Smooth muscle cell (in vitro differentiated cells): ENCODE measurements at regions not wholly inside any gene's neighbourhood (a gene's known extent, or its start where the extent isn't known, plus 50 kb on each side); places are given as distances from the start of the nearest gene placed in this dataset.

ENCODE experiments used
- DNase-seq: peaks from one replicate; lab custom pipeline; 2025; ENCODE audit not compliant: unreplicated experiment; lab: John Stamatoyannopoulos, UW
- H2AFZ ChIP-seq: fragments of 200-600 bp; sonication (generic); 2 replicates; pipeline ENCODE4 v1.6.0; 2016; ENCODE audit warnings: antibody characterized with exemption, low read depth, mild to moderate bottlenecking
- H3F3A ChIP-seq: fragments of 200-600 bp; sonication (generic); 2 replicates; pipeline ENCODE4 v1.6.0; 2017; ENCODE audit warnings: antibody characterized with exemption, low read depth
- H3K27ac ChIP-seq: fragments of 200-600 bp; sonication (generic); 2 replicates; pipeline ENCODE4 v1.5.1; 2016; ENCODE audit warnings: low read depth, mild to moderate bottlenecking
- H3K27me3 ChIP-seq: fragments of 200-600 bp; sonication (generic); 2 replicates; pipeline ENCODE4 v1.6.1; 2016; ENCODE audit warnings: low read depth, mild to moderate bottlenecking
- H3K36me3 ChIP-seq: fragments of 200-600 bp; sonication (generic); 2 replicates; pipeline ENCODE4 v1.5.1; 2016; ENCODE audit warnings: low read depth
- H3K4me1 ChIP-seq: fragments of 200-600 bp; sonication (generic); 2 replicates; pipeline ENCODE4 v1.5.1; 2016; ENCODE audit warnings: low read depth
- H3K4me2 ChIP-seq: fragments of 200-600 bp; sonication (generic); 2 replicates; pipeline ENCODE4 v1.6.0; 2016; ENCODE audit warnings: mild to moderate bottlenecking
- H3K4me3 ChIP-seq: fragments of 200-600 bp; sonication (generic); 2 replicates; pipeline ENCODE4 v1.5.1; 2016; ENCODE audit warnings: mild to moderate bottlenecking
- H3K79me2 ChIP-seq: fragments of 200-600 bp; sonication (generic); 2 replicates; pipeline ENCODE4 v1.6.0; 2016; ENCODE audit warnings: low read depth, mild to moderate bottlenecking
- H3K9ac ChIP-seq: fragments of 200-600 bp; sonication (generic); 2 replicates; pipeline ENCODE4 v1.6.0; 2016; ENCODE audit warnings: low read depth
- H3K9me3 ChIP-seq: fragments of 200-600 bp; sonication (generic); replicated peaks from 2 replicates; pipeline ENCODE4 v1.5.1; 2016; ENCODE audit warnings: low read depth
- H4K20me1 ChIP-seq: fragments of 200-600 bp; sonication (generic); 2 replicates; pipeline ENCODE4 v1.6.0; 2016; ENCODE audit warnings: low read depth
- whole genome bisulfite sequencing: methylation state at CpG from one replicate; pipeline ENCODE4 v1.1.7; 2016; ENCODE audit warnings: low lambda C conversion rate; 5-methylcytosine and 5-hydroxymethylcytosine counted together
- TF ChIP-seq, protein P1 (sequence below): fragments of 200-600 bp; sonication (generic); IDR thresholded peaks from 2 replicates; pipeline ENCODE4 v1.5.1; 2017; ENCODE audit warnings: borderline replicate concordance, mild to moderate bottlenecking, antibody characterized with exemption; ENCODE audit not compliant: insufficient read depth, poor library complexity, severe bottlenecking

DNA sequence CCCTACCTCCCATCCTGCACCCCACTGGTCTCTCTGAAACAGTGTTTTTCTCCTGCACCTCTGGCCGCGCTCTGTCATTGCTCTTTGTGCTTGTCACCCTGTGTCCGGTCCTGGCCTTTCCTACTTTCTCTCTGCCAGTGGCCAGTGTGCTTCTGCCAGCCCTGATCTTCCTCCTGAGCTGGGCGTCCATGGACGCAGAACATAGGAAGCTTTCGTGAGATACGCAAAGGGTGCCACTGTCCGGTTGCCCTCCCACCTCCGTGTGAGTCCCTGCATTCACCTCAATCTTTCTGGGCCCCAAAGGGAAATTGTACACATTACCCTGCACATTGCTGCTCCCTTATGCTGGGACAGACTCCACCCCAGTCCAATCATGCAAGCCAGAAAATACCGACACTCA lies 105.7 kb upstream of the SOX1 start:
- no peaks in the 10 kb centered on the region for H3K36me3 ChIP-seq
- no peaks in the 10 kb centered on the region for H3F3A ChIP-seq
- H3K4me1 ChIP-seq = no peaks in the 10 kb centered on the region
- H3K27ac ChIP-seq = no peak overlapping the region
- H3K9ac ChIP-seq = no peak overlapping the region
- no peaks in the 10 kb centered on the region for H3K79me2 ChIP-seq
- no peak for DNase-seq
- H3K9me3 ChIP-seq = no peaks in the 10 kb centered on the region
- H3K27me3 ChIP-seq = no peaks in the 10 kb centered on the region
- H3K4me2 ChIP-seq = no peak overlapping the region
- TF ChIP-seq, protein P1, sequence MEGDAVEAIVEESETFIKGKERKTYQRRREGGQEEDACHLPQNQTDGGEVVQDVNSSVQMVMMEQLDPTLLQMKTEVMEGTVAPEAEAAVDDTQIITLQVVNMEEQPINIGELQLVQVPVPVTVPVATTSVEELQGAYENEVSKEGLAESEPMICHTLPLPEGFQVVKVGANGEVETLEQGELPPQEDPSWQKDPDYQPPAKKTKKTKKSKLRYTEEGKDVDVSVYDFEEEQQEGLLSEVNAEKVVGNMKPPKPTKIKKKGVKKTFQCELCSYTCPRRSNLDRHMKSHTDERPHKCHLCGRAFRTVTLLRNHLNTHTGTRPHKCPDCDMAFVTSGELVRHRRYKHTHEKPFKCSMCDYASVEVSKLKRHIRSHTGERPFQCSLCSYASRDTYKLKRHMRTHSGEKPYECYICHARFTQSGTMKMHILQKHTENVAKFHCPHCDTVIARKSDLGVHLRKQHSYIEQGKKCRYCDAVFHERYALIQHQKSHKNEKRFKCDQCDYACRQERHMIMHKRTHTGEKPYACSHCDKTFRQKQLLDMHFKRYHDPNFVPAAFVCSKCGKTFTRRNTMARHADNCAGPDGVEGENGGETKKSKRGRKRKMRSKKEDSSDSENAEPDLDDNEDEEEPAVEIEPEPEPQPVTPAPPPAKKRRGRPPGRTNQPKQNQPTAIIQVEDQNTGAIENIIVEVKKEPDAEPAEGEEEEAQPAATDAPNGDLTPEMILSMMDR = no peak
- no peaks in the 10 kb centered on the region for H4K20me1 ChIP-seq
- no peak overlapping the region for H2AFZ ChIP-seq
- no peak overlapping the region for H3K4me3 ChIP-seq
- WGBS = 94% methylated on average over 10 of the region's 10 CpGs

DNA sequence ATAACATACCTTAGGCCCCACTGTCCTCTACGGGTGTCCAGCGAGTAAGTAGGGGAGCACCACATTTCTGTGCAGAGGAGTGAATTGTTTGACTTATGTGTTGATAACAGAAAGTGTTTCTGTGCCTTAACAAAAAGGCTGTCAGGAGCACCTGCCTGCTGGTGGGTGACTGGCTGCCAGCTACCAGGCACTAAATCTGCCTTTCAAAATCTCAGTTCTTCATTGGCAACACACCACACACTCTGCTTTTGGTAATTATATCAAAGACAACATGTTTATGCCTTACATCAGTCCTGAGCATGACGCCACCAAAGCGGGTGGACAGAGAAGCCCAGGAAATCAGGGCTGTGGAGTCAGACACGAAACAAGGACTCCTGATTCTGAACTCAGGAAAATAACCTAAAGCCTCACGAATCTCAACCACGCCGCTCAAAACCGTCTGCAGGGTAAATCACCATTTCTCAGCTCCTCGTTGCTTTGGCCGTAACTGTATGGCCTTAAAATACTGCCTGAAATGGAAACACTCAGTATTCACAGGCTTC lies 105.2 kb upstream of the SOX1 start:
- DNase-seq = no peak
- no peaks in the 10 kb centered on the region for H3K4me1 ChIP-seq
- no peaks in the 10 kb centered on the region for H3F3A ChIP-seq
- TF ChIP-seq, protein P1 = no peak
- H3K27me3 ChIP-seq = no peaks in the 10 kb centered on the region
- H3K4me2 ChIP-seq = no peak overlapping the region
- H2AFZ ChIP-seq = no peak overlapping the region
- H4K20me1 ChIP-seq = no peaks in the 10 kb centered on the region
- WGBS = 91% methylated on average over 11 of the region's 11 CpGs
- H3K9ac ChIP-seq = no peak overlapping the region
- H3K4me3 ChIP-seq = no peak overlapping the region
- no peaks in the 10 kb centered on the region for H3K79me2 ChIP-seq
- no peaks in the 10 kb centered on the region for H3K9me3 ChIP-seq
- no peak overlapping the region for H3K27ac ChIP-seq
- no peaks in the 10 kb centered on the region for H3K36me3 ChIP-seq

DNA sequence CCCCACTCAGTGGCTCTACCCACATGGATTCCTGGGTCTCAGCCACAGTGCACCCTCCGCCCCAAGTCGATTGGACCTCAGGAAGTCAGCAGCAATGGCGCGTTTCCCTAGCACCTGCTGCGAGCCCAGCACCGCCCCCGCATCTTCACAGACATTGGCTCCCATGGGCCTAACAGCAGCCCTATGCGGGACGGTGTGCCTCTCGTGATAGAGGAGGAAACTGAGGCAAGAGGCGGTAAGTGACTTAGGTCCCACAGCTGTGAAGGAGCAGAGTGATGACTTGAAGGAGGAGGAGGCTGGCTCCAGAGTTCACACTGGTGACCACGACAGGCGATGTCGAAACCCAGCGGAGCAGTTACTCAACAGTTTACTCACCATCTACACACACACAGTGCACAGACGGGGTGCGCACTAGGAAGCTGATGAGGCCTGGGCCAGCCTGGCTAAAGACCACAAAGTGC lies 104.5 kb upstream of the SOX1 start:
- no peaks in the 10 kb centered on the region for H3K79me2 ChIP-seq
- no peak overlapping the region for H3K4me2 ChIP-seq
- WGBS = 86% methylated on average over 17 of the region's 17 CpGs
- H4K20me1 ChIP-seq = no peaks in the 10 kb centered on the region
- no peaks in the 10 kb centered on the region for H3K36me3 ChIP-seq
- no peak overlapping the region for H2AFZ ChIP-seq
- H3K4me1 ChIP-seq = no peaks in the 10 kb centered on the region
- no peaks in the 10 kb centered on the region for H3F3A ChIP-seq
- DNase-seq = no peak
- H3K9ac ChIP-seq = no peak overlapping the region
- H3K9me3 ChIP-seq = no peaks in the 10 kb centered on the region
- H3K27ac ChIP-seq = no peak overlapping the region
- peaks cover 6% of the 10 kb centered on the region for H3K27me3 ChIP-seq
- H3K4me3 ChIP-seq = no peak overlapping the region
- TF ChIP-seq, protein P1 = no peak

DNA sequence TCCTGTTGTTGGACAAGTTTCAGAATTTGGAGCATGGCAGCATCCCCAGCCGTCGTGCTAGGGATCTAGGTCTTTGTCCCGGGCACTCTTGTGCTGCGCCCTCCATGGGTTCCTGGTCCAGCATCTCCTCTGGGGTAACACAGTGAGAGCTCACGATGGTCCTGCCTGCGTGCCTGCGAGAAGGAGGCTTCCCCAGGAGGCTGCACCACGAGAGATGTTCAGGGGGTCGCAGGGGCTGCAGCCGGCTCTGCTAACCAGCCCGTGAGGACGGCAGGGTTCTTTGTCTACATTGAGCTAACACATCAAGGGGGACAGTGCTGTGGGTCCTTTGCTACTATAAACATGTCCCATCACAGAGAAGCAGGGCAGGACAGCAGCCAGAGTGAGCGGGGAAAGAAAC lies 103.9 kb upstream of the SOX1 start:
- Histone ChIP-seq H3K4me1 (no peaks in the 10 kb centered on the region), H3K27ac (no peak overlapping the region), H3K4me3 (no peak overlapping the region), H3K36me3 (no peaks in the 10 kb centered on the region), H3K27me3 (peaks cover 11% of the 10 kb centered on the region), H3K9me3 (no peaks in the 10 kb centered on the region), H3K9ac (no peak overlapping the region), H3K4me2 (no peak overlapping the region), H4K20me1 (no peaks in the 10 kb centered on the region), H3K79me2 (no peaks in the 10 kb centered on the region), H2AFZ (no peak overlapping the region), H3F3A (no peaks in the 10 kb centered on the region)
- no peak for DNase-seq
- 97% methylated on average over 13 of the region's 13 CpGs for whole genome bisulfite sequencing
- TF ChIP-seq, protein P1 = no peak
